Posterior vena cava (tissue), 2 donors: ENCODE measurements at regions not wholly inside any gene's neighbourhood (a gene's known extent, or its start where the extent isn't known, plus 50 kb on each side); places are given as distances from the start of the nearest gene placed in this dataset.

Experiments used
- DNase-seq: peaks from one replicate; pipeline ENCODE4 v3.0.0-alpha.2; 2020; ENCODE audit warnings: low spot score
- intact Hi-C, 2 donors: fragments of 100-400 bp; cut with DNase I; formaldehyde crosslinking; loops; one replicate each; pipeline versions ENCODE4 v1.14.1 to v1.14.2; 2022 to 2023
- donor health status: DM: yes; HTN: yes; CAD: no.
- donor health status: DM: yes; HTN: yes; CAD: no.

GRCh38 chr3:59654480-59655417 is 604.9 kb upstream of the CFAP20DC start:
- intact Hi-C loops: no loop called here
- DNase-seq: no peak

GRCh38 chr3:59654123-59654479 is 604.3 kb upstream of the CFAP20DC start:
- intact Hi-C loops: no loop called here
- no peak for DNase-seq

GRCh38 chr3:59653405-59654122 is 603.7 kb upstream of the CFAP20DC start:
- intact Hi-C loops: no loop called here
- no peak for DNase-seq

- no peak for DNase-seq
- intact Hi-C loops: no loop called here
Measured at GRCh38 chr3:59644479-59645402, 594.9 kb upstream of the CFAP20DC start.

- peak; percentile 83 for DNase-seq
Measured at GRCh38 chr3:59641169-59641899, 591.5 kb upstream of the CFAP20DC start.

GRCh38 chr3:59632760-59633573 is 583.1 kb upstream of the CFAP20DC start:
- intact Hi-C loops: no loop called here

More at GRCh38 chr3:59641169-59641899, 591.5 kb upstream of the CFAP20DC start:
- intact Hi-C loops: no loop called here

GRCh38 chr3:59631482-59631881 is 581.7 kb upstream of the CFAP20DC start:
- intact Hi-C loops: no loop called here

More at GRCh38 chr3:59632760-59633573, 583.1 kb upstream of the CFAP20DC start:
- no peak for DNase-seq

GRCh38 chr3:59621037-59621436 is 571.2 kb upstream of the CFAP20DC start:
- intact Hi-C loops: no loop called here
- DNase-seq: no peak

More at GRCh38 chr3:59631482-59631881, 581.7 kb upstream of the CFAP20DC start:
- DNase-seq: no peak

GRCh38 chr3:59620325-59620724 is 570.5 kb upstream of the CFAP20DC start:
- no peak for DNase-seq
- intact Hi-C loops: no loop called here

GRCh38 chr3:59612444-59612715 is 562.6 kb upstream of the CFAP20DC start:
- DNase-seq: no peak
- intact Hi-C loops: no loop called here

GRCh38 chr3:59611649-59612443 is 562.0 kb upstream of the CFAP20DC start:
- DNase-seq: no peak
- intact Hi-C loops: no loop called here

GRCh38 chr3:59609657-59610348 is 560.0 kb upstream of the CFAP20DC start:
- intact Hi-C loops: no loop called here
- no peak for DNase-seq

- DNase-seq: no peak
- intact Hi-C loops: no loop called here
Measured at GRCh38 chr3:59608356-59608755, 558.5 kb upstream of the CFAP20DC start.

- intact Hi-C loops: no loop called here
Measured at GRCh38 chr3:59607656-59608055, 557.8 kb upstream of the CFAP20DC start.

GRCh38 chr3:59606638-59607266 is 556.9 kb upstream of the CFAP20DC start:
- intact Hi-C loops: loop anchor here in 1 of 2 donors (1.0 kb wide), 1 partner anchor 33 kb away; no protein-coding TSS in a partner anchor
- no peak for DNase-seq

More at GRCh38 chr3:59607656-59608055, 557.8 kb upstream of the CFAP20DC start:
- no peak for DNase-seq

- no peak for DNase-seq
- intact Hi-C loops: loop anchor here in 1 of 2 donors (1.0 kb wide), 1 partner anchor 33 kb away; no protein-coding TSS in a partner anchor
Measured at GRCh38 chr3:59605944-59606534, 556.2 kb upstream of the CFAP20DC start.
